HG03039 (cell line): ENCODE measurements at regions not wholly inside any gene's neighbourhood (a gene's known extent, or its start where the extent isn't known, plus 50 kb on each side); places are given as distances from the start of the nearest gene placed in this dataset.
"Not testable (repeated sequence)": the region's sequence is repeated elsewhere in the genome, so short reads cannot be mapped to it uniquely, and the experiment has no call there.

Source experiments
- ATAC-seq: cut with Tn5 transposase; IDR thresholded peaks from one replicate; pipeline ENCODE4 v1.9.1; 2021; ENCODE audit warnings: mild to moderate bottlenecking, moderate library complexity; ENCODE audit not compliant: unreplicated experiment

- no peak for ATAC-seq
These were observed 431.3 kb upstream of the MDFIC2 start for GRCh38 chr3:70743754-70744153.

GRCh38 chr3:70742081-70742480, 429.6 kb upstream of the MDFIC2 start:
- no peak for ATAC-seq

GRCh38 chr3:70740872-70741271, 428.4 kb upstream of the MDFIC2 start:
- ATAC-seq = no peak

- no peak for ATAC-seq
These were observed 427.6 kb upstream of the MDFIC2 start for GRCh38 chr3:70740071-70740470.

GRCh38 chr3:70738291-70738681, 425.8 kb upstream of the MDFIC2 start:
- ATAC-seq = no peak

- ATAC-seq = no peak
These were observed 425.3 kb upstream of the MDFIC2 start for GRCh38 chr3:70737666-70738290.

- ATAC-seq = no peak
These were observed 423.6 kb upstream of the MDFIC2 start for GRCh38 chr3:70736009-70736408.

- ATAC-seq = no peak
These were observed 422.3 kb upstream of the MDFIC2 start for GRCh38 chr3:70734756-70735155.

GRCh38 chr3:70731046-70731445, 418.6 kb upstream of the MDFIC2 start:
- no peak for ATAC-seq

- no peak for ATAC-seq
These were observed 417.4 kb upstream of the MDFIC2 start for GRCh38 chr3:70729845-70730244.

- no peak for ATAC-seq
These were observed 415.9 kb upstream of the MDFIC2 start for GRCh38 chr3:70728311-70728710.

- no peak for ATAC-seq
These were observed 414.5 kb upstream of the MDFIC2 start for GRCh38 chr3:70726961-70727360.

- ATAC-seq = no peak
These were observed 413.9 kb upstream of the MDFIC2 start for GRCh38 chr3:70726096-70726938.

- ATAC-seq = no peak
These were observed 409.6 kb upstream of the MDFIC2 start for GRCh38 chr3:70722018-70722417.

GRCh38 chr3:70716832-70717231, 404.4 kb upstream of the MDFIC2 start:
- no peak for ATAC-seq

GRCh38 chr3:70712449-70713082, 400.1 kb upstream of the MDFIC2 start:
- ATAC-seq = no peak

GRCh38 chr3:70703305-70704102, 391.1 kb upstream of the MDFIC2 start:
- ATAC-seq = no peak

GRCh38 chr3:70702132-70702531, 389.7 kb upstream of the MDFIC2 start:
- ATAC-seq = no peak

GRCh38 chr3:70684701-70685100, 372.3 kb upstream of the MDFIC2 start:
- no peak for ATAC-seq

GRCh38 chr3:70675810-70676209, 363.4 kb upstream of the MDFIC2 start:
- not testable (repeated sequence) for ATAC-seq
